HUDEP-2 (cell line): ENCODE measurements at regions not wholly inside any gene's neighbourhood (a gene's known extent, or its start where the extent isn't known, plus 50 kb on each side); places are given as distances from the start of the nearest gene placed in this dataset.
"Not testable (repeated sequence)": the region's sequence is repeated elsewhere in the genome, so short reads cannot be mapped to it uniquely, and the experiment has no call there.

Experiments used
- DNase-seq, 76 experiments: peaks; one replicate each; lab custom pipeline; 2025; ENCODE audit not compliant: unreplicated experiment in 76 of 76; lab: John Stamatoyannopoulos, UW

- DNase-seq: not testable (repeated sequence)
Measured at GRCh38 chr3:11916425-11916762, 69.7 kb upstream of the TAMM41 start.

- DNase-seq: no peak
Measured at GRCh38 chr3:11917051-11917450, 70.4 kb upstream of the TAMM41 start.

- no peak for DNase-seq
Measured at GRCh38 chr3:11919390-11919789, 72.7 kb upstream of the TAMM41 start.

GRCh38 chr3:11924518-11924917 lies 77.8 kb upstream of the TAMM41 start:
- no peak for DNase-seq

- DNase-seq: no peak
Measured at GRCh38 chr3:11928381-11928780, 75.8 kb upstream of the SYN2 start.

GRCh38 chr3:11929531-11929930 lies 74.7 kb upstream of the SYN2 start:
- no peak for DNase-seq

- no peak for DNase-seq
Measured at GRCh38 chr3:11930084-11930483, 74.1 kb upstream of the SYN2 start.

- no peak for DNase-seq
Measured at GRCh38 chr3:11932636-11933035, 71.6 kb upstream of the SYN2 start.

GRCh38 chr3:11933529-11933928 lies 70.7 kb upstream of the SYN2 start:
- DNase-seq: no peak

- peak in 7 of 76 experiments; percentile 3 to 21 (median 8) for DNase-seq
Measured at GRCh38 chr3:11944052-11944673, 60.0 kb upstream of the SYN2 start.

GRCh38 chr3:11948331-11948730 lies 55.9 kb upstream of the SYN2 start:
- no peak for DNase-seq

GRCh38 chr3:11948866-11949265 lies 55.3 kb upstream of the SYN2 start:
- DNase-seq: no peak

GRCh38 chr3:11949351-11949750 lies 54.8 kb upstream of the SYN2 start:
- DNase-seq: no peak

GRCh38 chr3:11950576-11950975 lies 53.6 kb upstream of the SYN2 start:
- DNase-seq: no peak

GRCh38 chr3:11953350-11953749 lies 50.8 kb upstream of the SYN2 start:
- DNase-seq: no peak

- DNase-seq: no peak
Measured at GRCh38 chr3:11953778-11954177, 50.4 kb upstream of the SYN2 start.

- DNase-seq: peak in 32 of 76 experiments; percentile 2 to 75 (median 23)
Measured at GRCh38 chr3:11954312-11954934, 49.8 kb upstream of the SYN2 start.
